HG02981 (cell line): ENCODE measurements at regions not wholly inside any gene's neighbourhood (a gene's known extent, or its start where the extent isn't known, plus 50 kb on each side); places are given as distances from the start of the nearest gene placed in this dataset.
A peak's percentile ranks its signal among the peaks of the same experiment; 100 is the strongest.

Source experiments
- ATAC-seq: cut with Tn5 transposase; IDR thresholded peaks from one replicate; pipeline ENCODE4 v1.9.1; 2021; ENCODE audit warnings: mild to moderate bottlenecking, moderate library complexity; ENCODE audit not compliant: unreplicated experiment

DNA sequence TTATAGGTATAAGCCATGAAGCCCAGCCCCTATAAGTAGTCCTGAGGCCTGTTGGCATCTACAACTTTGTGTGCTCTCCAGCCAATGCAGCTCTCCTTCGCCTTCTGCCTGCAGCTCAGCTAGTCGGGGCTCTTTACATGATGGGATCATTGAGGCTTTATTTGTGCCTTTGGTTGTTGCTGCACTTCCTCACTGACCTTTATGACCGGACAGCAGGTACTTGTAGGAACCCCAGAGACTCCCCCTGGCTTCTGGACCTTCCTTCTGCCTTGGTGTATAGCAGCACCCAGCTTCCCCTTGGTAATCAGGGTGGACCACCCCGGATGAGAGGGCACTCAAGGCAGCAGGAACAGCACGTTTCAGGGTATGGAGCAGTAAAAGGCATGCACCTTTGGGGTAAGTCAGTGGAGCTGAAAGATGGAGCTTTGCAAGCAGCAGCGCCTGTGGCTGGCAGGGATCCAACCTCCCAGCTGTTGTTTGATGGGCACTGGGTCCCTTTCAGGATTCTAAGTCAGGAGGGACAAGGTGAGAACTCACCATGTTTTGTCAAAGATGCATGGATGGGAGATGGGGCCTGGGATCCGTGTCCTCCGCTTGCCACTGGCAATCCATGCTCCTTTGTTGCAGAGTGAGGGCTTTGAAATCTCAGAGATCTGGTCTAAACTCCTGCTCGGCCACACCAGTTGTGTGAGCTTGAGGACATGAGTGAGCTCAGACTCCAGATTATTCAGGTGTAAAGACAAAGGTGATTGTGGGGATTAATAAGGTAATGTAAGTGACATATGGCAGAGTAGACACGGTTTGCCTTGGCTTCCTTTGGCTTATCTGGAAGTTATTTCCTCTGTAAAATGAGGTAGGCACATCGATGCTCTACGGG is 65.1 kb upstream of the KLF13 start:
- ATAC-seq, result no peak

DNA sequence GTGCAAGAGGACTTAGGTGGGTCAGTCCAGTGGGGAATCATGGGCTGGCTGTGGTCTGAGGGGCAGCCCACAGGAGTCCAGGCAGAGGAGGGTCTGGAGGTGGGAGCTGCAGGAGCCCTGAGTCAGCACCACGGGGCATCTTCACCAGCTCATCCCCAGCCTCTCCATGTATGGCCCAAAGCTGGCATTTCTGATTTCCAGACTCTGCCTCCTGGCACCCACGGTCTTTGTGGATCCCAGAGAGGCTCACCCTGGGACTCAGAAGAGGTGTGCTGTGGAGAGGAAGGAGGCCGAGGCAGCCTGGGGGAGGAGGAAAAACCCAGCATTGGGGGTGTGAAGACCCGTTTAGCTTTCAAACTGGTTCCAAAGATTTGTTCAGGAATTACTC is 64.5 kb upstream of the KLF13 start:
- ATAC-seq, result no peak

DNA sequence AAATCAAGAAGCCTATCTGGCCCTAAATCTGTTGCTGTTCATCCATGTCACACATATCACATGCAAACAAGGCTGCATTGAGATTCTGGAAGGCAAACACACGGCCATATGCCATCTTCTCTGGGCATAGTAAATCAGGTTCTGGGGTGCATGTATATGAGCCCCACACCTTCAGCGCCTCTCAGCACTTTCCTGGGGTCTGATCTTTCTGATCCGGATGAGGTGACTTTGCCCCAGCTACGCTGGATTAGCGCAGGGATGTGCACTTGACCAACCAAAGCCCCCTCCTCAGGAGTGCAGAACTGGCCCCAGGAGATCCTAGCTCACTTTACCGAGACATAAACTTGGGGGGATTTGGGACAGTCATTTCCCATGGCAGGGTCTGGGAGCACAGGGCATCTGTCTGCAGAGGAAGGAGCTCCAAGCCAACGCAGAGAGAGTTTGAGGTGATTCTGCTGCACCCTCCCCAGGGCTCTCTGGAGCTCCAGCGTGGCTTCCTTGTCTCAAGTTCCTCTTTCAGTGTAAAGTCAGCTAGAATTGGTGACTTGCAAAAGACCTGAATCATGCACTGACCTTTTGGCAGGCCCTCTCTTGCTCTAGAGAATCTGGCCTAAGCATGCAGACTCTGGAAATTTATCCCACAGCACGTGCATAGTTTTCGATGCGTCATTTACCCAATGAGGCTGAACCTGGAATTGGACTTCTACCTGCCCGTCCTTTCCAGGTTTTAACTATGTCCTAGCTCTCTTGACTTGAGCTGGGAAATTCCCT is 63.5 kb upstream of the KLF13 start:
- peak; percentile 27 for ATAC-seq

DNA sequence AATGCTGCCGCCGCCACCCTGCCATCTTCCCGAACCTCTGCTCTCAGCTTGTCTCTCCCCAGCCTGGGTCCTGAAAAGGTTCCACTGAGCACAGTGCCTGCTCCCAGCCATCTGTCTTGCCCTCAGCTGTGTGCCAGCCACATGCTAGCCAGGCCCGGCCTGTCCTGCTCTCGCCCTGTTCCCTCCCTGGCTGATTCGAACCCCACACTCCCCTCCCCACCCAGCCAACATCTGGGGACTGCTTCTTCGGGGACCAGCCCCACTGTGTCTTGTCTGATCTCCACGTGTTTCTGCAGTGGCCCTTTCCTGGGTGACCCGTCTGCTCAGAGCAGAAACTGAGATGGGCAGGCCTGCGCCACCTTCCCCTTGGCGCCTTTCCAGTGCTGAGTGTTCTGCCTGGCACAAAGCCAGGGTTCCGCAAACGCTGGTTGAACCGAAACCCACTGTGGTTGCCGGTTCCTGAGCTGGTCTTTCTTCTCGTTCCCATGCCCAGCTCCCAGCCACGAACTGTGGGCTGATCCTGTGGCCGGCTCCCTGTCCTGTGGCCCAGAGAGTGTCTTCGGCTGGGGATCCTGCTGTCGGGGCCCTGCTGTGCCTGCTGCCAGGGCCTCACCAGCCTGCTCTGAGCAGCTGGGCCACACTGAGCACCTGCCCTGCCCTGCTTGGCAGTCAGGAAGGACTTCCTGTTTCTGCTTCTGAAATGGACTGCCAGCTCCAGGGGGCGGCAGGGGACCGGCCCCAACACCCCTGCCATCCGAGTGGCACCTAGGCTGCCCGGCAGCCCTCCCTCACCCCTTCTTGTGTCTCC is 62.7 kb upstream of the KLF13 start:
- ATAC-seq, result peak; percentile 23

DNA sequence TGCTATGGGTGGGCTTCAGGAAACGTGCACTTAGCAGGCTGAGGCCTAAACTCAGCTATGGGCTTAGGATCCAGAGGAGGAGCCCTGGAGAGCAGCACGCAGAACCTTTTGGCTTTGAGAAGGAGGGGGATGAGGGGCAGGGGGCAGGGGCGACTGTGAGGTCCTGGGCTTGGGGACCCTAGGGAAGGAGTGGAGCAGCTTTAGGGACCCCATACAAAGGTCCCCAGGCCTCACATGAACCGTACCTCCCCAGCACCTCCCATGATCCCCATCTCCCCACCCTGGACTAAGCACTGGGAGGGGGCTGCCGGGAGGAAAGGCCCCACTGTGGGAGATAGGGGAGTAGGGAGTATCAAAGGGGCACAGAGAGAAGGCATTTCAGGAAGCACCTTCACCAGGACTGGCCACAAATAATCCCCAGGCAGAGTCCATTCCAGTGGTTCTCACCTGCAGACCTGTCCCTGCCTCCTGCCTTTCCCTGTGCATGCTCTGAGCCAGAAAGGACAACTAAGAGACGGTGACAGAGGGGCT is 62.0 kb upstream of the KLF13 start:
- no peak for ATAC-seq

DNA sequence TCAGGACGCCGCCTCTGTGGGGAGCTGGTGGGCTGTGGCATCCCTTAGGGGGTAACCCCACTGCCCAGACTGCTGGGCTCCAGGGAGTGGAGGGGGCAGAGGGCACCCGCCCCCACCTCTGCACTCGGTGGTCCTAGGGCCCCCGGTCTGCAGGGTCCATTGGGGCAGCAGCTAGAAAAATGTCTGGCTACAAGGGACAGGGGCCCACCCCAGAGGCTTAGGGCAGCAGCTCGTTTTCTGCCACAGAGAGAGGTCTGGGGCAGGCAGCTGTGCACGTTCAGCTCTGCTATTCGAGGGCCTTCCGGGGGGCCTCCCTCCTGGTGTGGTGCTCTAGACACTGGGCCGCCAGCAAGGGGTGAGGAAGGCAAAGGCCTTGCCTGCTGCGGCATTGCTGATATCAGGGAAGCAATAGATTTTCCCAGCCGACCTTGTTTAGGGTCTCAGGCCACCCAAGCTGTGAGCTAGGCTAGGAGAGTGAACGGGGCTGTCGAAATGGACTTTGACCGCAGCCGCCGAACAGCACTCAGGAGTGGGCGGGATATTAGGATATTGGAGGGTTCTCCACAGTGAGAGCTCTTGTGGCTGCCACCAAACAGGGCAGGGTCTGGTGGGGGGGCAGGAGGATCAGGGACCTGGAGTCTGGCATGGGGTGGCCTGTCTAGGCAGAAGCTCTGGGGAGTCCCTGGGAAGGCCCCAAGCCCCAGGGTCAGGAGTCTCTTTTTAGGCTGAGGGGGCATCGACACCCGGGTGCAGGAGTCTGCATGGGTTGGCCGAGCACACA is 61.4 kb upstream of the KLF13 start:
- no peak for ATAC-seq

- ATAC-seq, result peak; percentile 58
These were observed 60.5 kb upstream of the KLF13 start for GRCh38 chr15:31265871-31266711.

DNA sequence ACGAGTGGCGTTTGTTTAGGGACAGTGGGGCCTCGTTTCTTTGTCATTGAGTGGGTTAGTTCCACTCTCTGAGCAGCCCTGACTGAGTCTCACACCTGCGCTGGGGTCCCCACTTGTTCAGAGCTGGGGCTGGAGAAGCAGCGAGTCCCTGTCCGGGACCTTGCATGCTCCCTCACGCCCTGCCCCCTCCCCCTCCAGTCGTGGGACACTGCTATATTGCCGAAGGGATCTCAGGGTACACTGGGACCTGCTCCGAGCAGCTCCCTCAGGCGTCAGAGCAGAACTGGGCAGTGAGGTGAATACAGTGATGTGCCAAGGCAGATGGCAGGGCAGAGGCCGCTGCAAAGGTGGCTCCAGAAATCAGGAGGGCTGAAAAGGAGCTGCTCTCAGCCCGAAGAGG is 59.9 kb upstream of the KLF13 start:
- ATAC-seq, result peak; percentile 7

GRCh38 chr15:31267161-31268107 is 59.2 kb upstream of the KLF13 start:
- ATAC-seq, result no peak

DNA sequence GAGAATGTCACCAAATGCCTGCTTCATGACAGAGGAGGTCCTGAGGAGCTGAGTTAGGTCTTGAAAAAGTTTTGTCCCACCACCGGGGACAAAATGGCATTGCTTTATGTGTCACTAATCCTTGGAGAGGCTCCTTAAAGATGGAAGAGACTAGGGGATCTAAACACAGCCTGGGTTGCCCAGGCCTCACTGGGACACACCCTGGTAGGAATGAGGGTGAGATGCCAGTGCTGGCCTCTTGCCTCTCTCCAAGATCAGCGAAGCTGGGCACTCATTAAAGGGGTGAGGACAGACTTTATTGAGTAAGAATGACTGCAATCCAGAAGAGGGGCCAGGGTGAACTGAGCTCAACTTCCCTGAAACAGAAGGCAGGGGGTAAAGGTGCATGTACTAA is 58.5 kb upstream of the KLF13 start:
- ATAC-seq, result no peak

DNA sequence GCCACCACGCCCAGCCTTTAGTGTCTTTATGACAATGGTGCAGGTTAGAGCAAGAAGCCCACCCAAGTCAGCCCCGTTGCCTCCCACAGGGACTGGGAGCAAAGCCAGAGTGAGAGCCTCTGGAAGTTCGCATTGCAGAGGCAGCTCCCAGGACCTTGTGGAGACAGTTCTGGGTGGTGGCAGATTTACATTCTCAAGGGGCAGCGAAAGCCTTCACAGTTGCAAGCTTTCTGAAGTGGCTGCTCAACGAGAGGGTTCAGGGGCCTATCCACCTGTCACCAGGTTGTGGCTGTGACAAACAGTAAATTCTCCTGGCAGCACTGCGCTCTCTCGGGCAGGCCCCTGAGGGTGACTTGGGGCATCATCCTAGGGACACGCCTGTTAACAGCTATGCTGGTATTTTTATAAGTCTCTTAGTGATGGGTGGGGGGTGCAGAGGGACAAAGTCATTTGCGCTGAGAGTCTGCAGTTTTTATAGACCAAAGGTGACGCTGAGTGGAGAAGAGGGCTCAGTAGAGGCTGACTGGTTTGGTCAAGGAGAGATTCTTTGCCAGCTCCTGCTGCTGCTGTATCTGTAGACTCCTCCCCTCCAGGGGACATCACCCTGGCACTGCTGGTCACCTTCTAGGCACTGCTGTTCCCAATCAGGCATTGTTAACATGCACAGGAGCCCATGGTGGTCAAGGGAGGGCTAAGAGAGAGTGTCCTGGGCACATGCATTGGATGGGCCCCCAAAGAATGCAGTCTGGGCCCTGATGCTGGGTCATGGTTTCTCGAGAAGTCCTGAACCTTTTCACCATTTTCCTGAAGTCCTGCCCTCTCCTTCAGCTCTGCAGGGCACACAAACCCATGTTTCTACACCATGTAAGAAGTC is 57.5 kb upstream of the KLF13 start:
- no peak for ATAC-seq

- no peak for ATAC-seq
These were observed 56.6 kb upstream of the KLF13 start for GRCh38 chr15:31269816-31270575.

DNA sequence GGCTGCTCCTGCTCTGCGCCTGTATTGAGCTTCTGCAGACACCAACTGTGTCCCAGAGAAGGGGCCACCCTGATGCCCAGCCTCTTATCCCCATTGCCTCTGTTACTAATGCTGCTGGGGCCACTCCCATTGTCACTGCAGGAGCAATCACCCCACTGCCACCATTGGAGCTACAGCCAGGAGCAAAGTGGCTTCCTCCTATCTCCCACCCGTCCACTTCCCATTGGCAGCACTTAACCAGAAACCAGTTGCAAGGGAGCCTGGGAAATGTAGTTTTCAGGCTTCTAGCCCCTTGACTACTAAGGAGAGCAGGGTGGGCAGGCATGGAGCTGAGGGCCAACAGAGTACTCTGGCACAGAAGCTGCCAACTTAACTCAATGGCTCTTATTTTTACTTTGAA is 55.9 kb upstream of the KLF13 start:
- no peak for ATAC-seq

DNA sequence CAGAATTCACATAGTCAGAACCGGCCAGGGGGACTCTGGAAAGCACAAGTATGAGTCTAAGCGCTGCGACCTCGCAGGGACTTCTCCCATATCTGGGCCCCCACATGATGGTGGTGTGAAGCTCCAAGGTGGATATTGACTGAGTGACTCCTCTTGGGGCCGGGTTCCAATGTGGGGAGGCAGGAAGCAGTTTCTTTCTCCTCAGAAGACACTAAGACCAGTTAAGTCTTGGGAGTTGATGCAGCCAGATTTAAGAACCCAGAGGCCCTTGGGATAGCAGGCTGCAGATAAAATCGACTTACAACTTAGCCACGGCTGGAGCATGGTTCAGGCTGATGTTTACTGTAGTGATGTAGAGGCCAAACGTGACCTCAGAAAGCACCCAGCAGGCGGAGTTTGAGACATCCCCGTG is 55.4 kb upstream of the KLF13 start:
- no peak for ATAC-seq

DNA sequence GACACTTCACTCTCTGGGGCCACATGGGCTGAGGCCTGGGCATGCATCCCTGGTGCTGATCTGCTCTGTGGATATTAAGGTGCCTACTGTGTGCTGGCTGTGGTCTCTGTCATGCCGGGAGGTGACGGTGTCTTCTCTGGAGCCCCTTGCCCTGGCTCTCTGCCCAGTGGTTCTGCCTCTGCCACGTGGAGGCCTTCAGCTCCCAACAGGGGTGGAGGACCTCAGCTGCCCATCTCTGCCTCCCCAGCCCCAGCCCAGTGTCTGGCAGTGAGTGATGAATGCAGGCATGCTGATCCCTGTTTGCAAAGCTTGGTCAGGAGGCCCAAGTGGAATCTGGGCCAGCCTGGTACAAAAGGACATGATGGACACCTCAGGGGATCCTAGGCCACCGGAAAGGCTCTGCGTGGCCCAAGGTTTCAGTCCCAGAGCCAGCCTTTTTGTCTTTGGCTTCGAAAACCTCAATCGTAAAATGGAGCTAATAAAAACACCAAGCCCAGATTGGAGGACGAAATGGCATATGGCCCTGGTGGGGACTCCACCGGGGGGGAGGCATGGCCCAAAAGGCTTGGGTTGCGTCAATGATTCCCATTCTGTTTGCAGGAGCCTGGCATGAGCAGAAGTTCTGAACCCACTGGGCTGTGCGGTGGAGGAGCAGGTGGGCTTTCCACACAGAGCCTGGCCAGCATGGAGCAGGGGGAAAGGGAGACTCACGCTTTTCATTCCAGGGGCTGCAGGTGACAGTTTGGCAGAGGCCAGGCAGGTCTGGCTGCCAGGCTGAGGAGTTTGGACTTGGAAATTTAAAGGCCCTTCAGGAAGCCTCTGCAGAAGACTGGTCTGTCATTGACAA is 54.7 kb upstream of the KLF13 start:
- ATAC-seq, result no peak
